ENCODE measurements at regions not wholly inside any gene's neighbourhood (a gene's known extent, or its start where the extent isn't known, plus 50 kb on each side); places are given as distances from the start of the nearest gene placed in this dataset.
"Not testable (repeated sequence)": the region's sequence is repeated elsewhere in the genome, so short reads cannot be mapped to it uniquely, and the experiment has no call there.

- Histone ChIP-seq H3K4me3 (no peak overlapping the region), H2AFZ (no peak overlapping the region), H3K4me1 (ENCODE audit: insufficient read depth) (no peaks in the 10 kb centered on the region), H3K27ac (no peak overlapping the region), H3K9me3 (ENCODE audit: low read depth) (no peaks in the 10 kb centered on the region), H3K9me2 (ENCODE audit: insufficient read depth) (no peaks in the 10 kb centered on the region), H3K27me3 (replicated peaks; ENCODE audit: insufficient read depth) (no peaks in the 10 kb centered on the region), H4K20me1 (ENCODE audit: insufficient read depth) (no peaks in the 10 kb centered on the region), H3K79me2 (ENCODE audit: insufficient read depth) (no peaks in the 10 kb centered on the region), H3K36me3 (ENCODE audit: low read depth) (no peaks in the 10 kb centered on the region), H3K9ac (no peak overlapping the region), H3K4me2 (ENCODE audit: unreplicated experiment) (no peak overlapping the region), H3F3A (ENCODE audit: insufficient read depth) (no peaks in the 10 kb centered on the region)
- DNase-seq = no peak
- in situ Hi-C loops (cut with MboI) = no loop called here
- 68 to 76% methylated on average over 9 of the region's 9 CpGs for WGBS, 2 experiments (ENCODE audit: low coverage in 1 of 2, low lambda C conversion rate in 2 of 2, missing lambda C conversion rate in 2 of 2)
- TF ChIP-seq EZH2 (IDR thresholded peaks at IDR 0.05; ENCODE audit: insufficient read depth, poor library complexity, severe bottlenecking) = no peak
- TF ChIP-seq EZH2phosphoT487 (IDR thresholded peaks at IDR 0.05; ENCODE audit: insufficient read depth, low read depth) = no peak
These were observed 92.3 kb upstream of the SLC7A11 start for GRCh38 chr4:138334346-138335016.

GRCh38 chr4:138332415-138332814 is 90.3 kb upstream of the SLC7A11 start:
- H3K36me3 ChIP-seq (ENCODE audit: low read depth); H3K9me3 ChIP-seq (ENCODE audit: low read depth); H4K20me1 ChIP-seq (ENCODE audit: insufficient read depth); H3K4me1 ChIP-seq (ENCODE audit: insufficient read depth); H3K79me2 ChIP-seq (ENCODE audit: insufficient read depth); in situ Hi-C loops (cut with MboI); H2AFZ ChIP-seq; H3K27ac ChIP-seq; H3K4me2 ChIP-seq (ENCODE audit: unreplicated experiment); H3K9me2 ChIP-seq (ENCODE audit: insufficient read depth); H3K4me3 ChIP-seq; H3F3A ChIP-seq (ENCODE audit: insufficient read depth); H3K9ac ChIP-seq; H3K27me3 ChIP-seq (replicated peaks; ENCODE audit: insufficient read depth); DNase-seq: not testable (repeated sequence)
- 53 to 74% methylated on average over 1 of the region's 1 CpG for WGBS, 2 experiments (ENCODE audit: low coverage in 1 of 2, low lambda C conversion rate in 2 of 2, missing lambda C conversion rate in 2 of 2)

- WGBS, 2 experiments (ENCODE audit: low coverage in 1 of 2, low lambda C conversion rate in 2 of 2, missing lambda C conversion rate in 2 of 2) = 44 to 48% methylated on average over 2 of the region's 2 CpGs
- no peaks in the 10 kb centered on the region for H3K27me3 ChIP-seq (replicated peaks; ENCODE audit: insufficient read depth)
- no peaks in the 10 kb centered on the region for H3F3A ChIP-seq (ENCODE audit: insufficient read depth)
- H3K4me2 ChIP-seq (ENCODE audit: unreplicated experiment) = no peak overlapping the region
- no peak overlapping the region for H3K9ac ChIP-seq
- H4K20me1 ChIP-seq (ENCODE audit: insufficient read depth) = no peaks in the 10 kb centered on the region
- H3K79me2 ChIP-seq (ENCODE audit: insufficient read depth) = no peaks in the 10 kb centered on the region
- TF ChIP-seq EZH2 (IDR thresholded peaks at IDR 0.05; ENCODE audit: insufficient read depth, poor library complexity, severe bottlenecking) (no peak), EZH2phosphoT487 (IDR thresholded peaks at IDR 0.05; ENCODE audit: insufficient read depth, low read depth) (no peak)
- H3K4me3 ChIP-seq = no peak overlapping the region
- no peak for DNase-seq
- no peaks in the 10 kb centered on the region for H3K9me3 ChIP-seq (ENCODE audit: low read depth)
- no peak overlapping the region for H3K27ac ChIP-seq
- no peaks in the 10 kb centered on the region for H3K4me1 ChIP-seq (ENCODE audit: insufficient read depth)
- H2AFZ ChIP-seq = no peak overlapping the region
- in situ Hi-C loops (cut with MboI) = no loop called here
- H3K9me2 ChIP-seq (ENCODE audit: insufficient read depth) = no peaks in the 10 kb centered on the region
- H3K36me3 ChIP-seq (ENCODE audit: low read depth) = no peaks in the 10 kb centered on the region
These were observed 88.4 kb upstream of the SLC7A11 start for GRCh38 chr4:138330531-138330930.

GRCh38 chr4:138329506-138330070 is 87.4 kb upstream of the SLC7A11 start:
- no peaks in the 10 kb centered on the region for H3K9me2 ChIP-seq (ENCODE audit: insufficient read depth)
- H3F3A ChIP-seq (ENCODE audit: insufficient read depth) = no peaks in the 10 kb centered on the region
- no peak for TF ChIP-seq EZH2 (IDR thresholded peaks at IDR 0.05; ENCODE audit: insufficient read depth, poor library complexity, severe bottlenecking)
- TF ChIP-seq EZH2phosphoT487 (IDR thresholded peaks at IDR 0.05; ENCODE audit: insufficient read depth, low read depth) = no peak
- no peaks in the 10 kb centered on the region for H3K36me3 ChIP-seq (ENCODE audit: low read depth)
- H3K79me2 ChIP-seq (ENCODE audit: insufficient read depth) = no peaks in the 10 kb centered on the region
- no peaks in the 10 kb centered on the region for H3K4me1 ChIP-seq (ENCODE audit: insufficient read depth)
- WGBS, 2 experiments (ENCODE audit: low coverage in 1 of 2, low lambda C conversion rate in 2 of 2, missing lambda C conversion rate in 2 of 2) = 62 to 71% methylated on average over 6 of the region's 6 CpGs
- H3K4me3 ChIP-seq = no peak overlapping the region
- H3K9me3 ChIP-seq (ENCODE audit: low read depth) = no peaks in the 10 kb centered on the region
- H2AFZ ChIP-seq = no peak overlapping the region
- H3K27ac ChIP-seq = no peak overlapping the region
- no peaks in the 10 kb centered on the region for H4K20me1 ChIP-seq (ENCODE audit: insufficient read depth)
- DNase-seq = no peak
- in situ Hi-C loops (cut with MboI) = no loop called here
- H3K27me3 ChIP-seq (replicated peaks; ENCODE audit: insufficient read depth) = no peaks in the 10 kb centered on the region
- H3K4me2 ChIP-seq (ENCODE audit: unreplicated experiment) = no peak overlapping the region
- H3K9ac ChIP-seq = no peak overlapping the region

Measured in GM23248 (cell line).